GM19372 (cell line): ENCODE measurements at regions not wholly inside any gene's neighbourhood (a gene's known extent, or its start where the extent isn't known, plus 50 kb on each side); places are given as distances from the start of the nearest gene placed in this dataset.
"Not testable (repeated sequence)": the region's sequence is repeated elsewhere in the genome, so short reads cannot be mapped to it uniquely, and the experiment has no call there.

ENCODE experiments used
- ATAC-seq: cut with Tn5 transposase; IDR thresholded peaks from one replicate; pipeline ENCODE4 v1.9.1; 2021; ENCODE audit warnings: mild to moderate bottlenecking, low read depth, moderate library complexity; ENCODE audit not compliant: unreplicated experiment

- ATAC-seq = no peak
Measured at GRCh38 chr9:71632776-71633175, 135.5 kb downstream of the CEMIP2 start.

- ATAC-seq = no peak
Measured at GRCh38 chr9:71630377-71630995, 137.8 kb downstream of the CEMIP2 start.

- no peak for ATAC-seq
Measured at GRCh38 chr9:71629578-71630215, 138.6 kb downstream of the CEMIP2 start.

GRCh38 chr9:71628247-71628646 lies 140.1 kb downstream of the CEMIP2 start:
- ATAC-seq = no peak

- no peak for ATAC-seq
Measured at GRCh38 chr9:71627537-71627936, 140.8 kb downstream of the CEMIP2 start.

GRCh38 chr9:71626395-71626794 lies 141.9 kb downstream of the CEMIP2 start:
- ATAC-seq = no peak

GRCh38 chr9:71624728-71625127 lies 143.6 kb downstream of the CEMIP2 start:
- ATAC-seq = no peak

- no peak for ATAC-seq
Measured at GRCh38 chr9:71620746-71621145, 147.6 kb downstream of the CEMIP2 start.

DNA sequence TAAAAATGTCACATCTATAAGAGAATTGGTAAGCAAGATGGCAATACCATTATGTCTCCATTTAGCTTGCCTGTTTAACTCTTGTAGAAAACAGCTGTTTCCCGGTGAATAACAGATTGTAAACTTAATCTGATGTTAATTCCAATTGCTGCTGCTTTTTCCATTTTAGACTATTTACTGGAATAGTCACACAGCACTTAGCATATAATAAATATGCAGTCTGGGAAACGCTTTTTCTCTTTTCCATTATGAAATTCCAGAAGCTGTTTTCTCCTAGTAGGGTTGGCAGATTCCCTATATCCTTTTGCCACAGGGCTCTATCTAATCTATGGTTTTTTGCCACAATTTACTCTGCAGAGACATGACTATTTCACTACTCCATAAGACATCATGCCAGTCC lies 148.0 kb downstream of the CEMIP2 start:
- no peak for ATAC-seq

GRCh38 chr9:71619926-71620325 lies 148.4 kb downstream of the CEMIP2 start:
- ATAC-seq = no peak

DNA sequence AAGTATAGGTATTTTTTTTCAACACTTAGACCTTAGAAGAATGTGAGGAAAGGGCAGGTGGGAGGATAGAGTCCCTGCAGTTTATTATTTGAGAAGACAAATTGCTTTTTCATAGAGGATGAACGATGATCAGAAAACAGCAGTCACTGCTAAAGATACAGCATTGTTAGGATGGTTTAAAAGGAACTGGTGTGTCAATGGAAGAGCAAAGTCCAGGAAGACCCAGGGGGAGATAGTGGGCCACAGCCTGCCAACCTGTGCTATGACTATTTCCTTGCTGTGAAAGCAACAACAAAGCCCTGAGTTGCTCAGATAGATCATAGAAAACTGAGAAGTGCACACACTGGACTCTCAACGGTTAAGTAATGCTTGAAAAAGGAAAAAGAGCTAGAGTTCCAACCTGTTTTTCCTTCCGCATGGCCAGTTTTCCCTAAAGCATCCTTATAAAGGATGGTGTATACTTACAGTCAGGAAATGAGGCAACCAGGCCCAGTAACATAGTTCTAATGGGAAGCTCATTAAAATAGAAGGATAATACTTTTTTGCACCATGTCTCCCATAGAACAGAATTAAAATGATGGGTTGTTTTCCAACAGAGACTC lies 153.8 kb downstream of the CEMIP2 start:
- ATAC-seq = no peak

DNA sequence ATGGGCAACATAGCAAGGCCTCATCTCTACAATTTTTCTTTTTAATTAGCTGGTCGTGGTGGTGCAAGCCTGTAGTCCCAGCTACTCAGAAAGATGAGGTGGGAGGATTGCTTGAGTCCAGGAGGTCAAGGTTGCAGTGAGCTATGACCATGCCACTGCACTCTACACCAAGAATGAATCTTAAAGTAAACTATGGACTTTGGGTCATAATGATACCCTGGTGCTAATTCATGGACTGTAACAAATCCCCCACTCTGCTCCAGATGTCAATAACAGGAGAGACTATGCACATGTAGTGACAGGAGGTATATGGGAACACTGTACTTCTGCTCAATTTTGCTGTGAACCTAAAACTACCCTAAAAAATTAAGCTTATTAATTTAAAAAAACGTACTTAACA lies 155.4 kb downstream of the CEMIP2 start:
- no peak for ATAC-seq

DNA sequence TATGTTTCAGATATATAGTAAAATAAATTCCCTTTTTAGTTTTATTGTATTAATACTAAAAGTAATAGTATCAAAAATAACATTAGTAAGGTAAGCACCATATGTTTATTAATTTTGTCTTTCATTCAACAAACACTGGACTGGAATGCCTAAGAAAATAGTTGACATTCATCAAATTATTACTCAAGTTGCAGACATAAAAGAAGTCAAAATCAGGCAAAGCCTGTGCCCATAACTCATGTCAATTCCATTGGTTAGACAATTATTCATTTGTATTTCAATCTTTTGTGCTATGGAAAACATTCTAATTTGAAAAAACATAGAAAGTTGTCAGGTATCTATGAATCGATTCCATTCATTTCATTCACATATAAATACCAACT lies 158.9 kb downstream of the CEMIP2 start:
- no peak for ATAC-seq

DNA sequence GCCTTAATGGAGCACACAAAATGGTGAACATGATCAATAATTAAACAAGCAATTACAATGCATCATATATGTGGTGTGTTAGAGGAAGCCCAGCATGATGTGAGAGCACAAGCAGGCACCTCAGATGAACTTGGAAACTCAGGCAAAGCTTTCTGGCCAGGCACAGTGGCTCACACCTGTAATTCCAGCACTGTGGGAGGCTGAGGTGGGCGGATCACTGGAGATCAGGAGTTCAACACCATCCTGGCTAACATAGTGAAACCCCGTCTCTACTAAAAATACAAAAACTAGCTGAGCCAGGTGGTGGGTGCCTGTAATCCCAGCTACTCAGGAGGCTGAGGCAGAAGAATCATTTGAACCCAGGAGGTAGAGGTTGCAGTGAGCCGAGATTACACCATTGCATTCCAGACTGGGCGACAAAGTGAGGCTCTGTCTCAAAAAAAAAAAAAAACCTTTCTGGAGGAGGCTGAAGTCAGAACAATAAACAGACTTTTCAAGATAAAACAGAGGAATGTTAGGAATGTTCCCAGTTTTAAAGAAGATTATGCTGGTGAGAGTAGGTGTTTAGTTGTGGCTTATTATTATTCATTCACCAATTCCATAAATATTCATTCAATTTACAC lies 159.4 kb downstream of the CEMIP2 start:
- no peak for ATAC-seq

- no peak for ATAC-seq
Measured at GRCh38 chr9:71608021-71608420, 160.3 kb downstream of the CEMIP2 start.

DNA sequence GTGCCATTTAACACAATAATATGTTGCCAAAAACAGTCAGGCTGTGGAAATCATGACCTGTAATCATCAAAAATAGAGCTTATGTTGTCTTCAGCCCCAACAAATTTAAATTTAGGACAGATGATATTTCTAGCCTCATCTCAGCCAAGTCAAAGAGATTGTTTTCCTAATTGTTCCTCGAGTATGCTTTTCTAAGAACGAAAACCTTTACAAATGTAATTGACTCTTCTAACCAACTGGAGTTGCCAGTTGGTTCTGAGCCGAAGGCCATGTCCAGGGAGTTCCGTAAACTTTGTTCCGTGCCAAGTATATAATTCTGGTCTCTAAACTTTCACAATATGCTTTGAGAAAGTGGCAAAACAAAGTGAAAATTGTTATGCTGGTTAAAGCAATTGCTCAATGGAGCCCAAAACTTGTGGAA lies 160.8 kb downstream of the CEMIP2 start:
- ATAC-seq = no peak

GRCh38 chr9:71604197-71605063 lies 163.9 kb downstream of the CEMIP2 start:
- ATAC-seq = no peak

- no peak for ATAC-seq
Measured at GRCh38 chr9:71602652-71603051, 165.7 kb downstream of the CEMIP2 start.

DNA sequence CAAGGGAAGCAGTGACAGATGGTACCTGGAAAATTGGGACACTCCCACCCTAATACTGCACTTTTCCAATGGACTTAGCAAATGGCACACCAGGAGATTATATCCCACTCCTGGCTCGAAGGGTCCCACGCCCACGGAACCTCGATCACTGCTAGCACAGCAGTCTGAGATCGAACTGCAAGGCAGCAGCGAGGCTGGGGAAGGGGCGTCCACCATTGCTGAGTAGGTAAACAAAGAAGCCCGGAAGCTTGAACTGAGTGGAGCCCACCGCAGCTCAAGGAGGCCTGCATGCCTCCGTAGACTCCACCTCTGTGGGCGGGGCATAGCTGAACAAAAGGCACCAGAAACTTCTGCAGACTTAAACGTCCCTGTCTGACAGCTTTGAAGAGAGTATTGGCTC lies 172.6 kb downstream of the CEMIP2 start:
- not testable (repeated sequence) for ATAC-seq

DNA sequence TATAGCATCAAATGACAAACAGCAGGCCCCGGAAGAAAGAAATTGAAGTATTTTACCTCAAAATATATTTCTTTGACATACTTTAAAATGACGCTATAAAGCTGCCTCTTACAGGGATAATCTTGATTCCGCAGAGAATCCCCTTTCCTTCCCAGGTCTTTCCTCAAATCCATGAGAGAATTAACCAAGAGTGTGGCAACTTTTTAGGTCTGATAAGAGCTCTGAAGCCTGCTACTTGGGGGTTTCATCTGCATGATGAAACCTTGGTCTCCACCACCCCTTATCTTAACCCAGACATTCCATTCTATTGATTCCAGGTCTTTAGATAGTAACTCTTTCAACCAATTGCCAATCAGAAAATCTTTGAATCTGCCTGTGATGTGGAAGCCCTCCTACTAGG lies 173.8 kb downstream of the CEMIP2 start:
- no peak for ATAC-seq

- ATAC-seq = no peak
Measured at GRCh38 chr9:71592400-71592799, 175.9 kb downstream of the CEMIP2 start.
